Kidney epithelial cell (primary cell): ENCODE measurements at regions not wholly inside any gene's neighbourhood (a gene's known extent, or its start where the extent isn't known, plus 50 kb on each side); places are given as distances from the start of the nearest gene placed in this dataset.
"Not testable (repeated sequence)": the region's sequence is repeated elsewhere in the genome, so short reads cannot be mapped to it uniquely, and the experiment has no call there.

Experiments
- DNase-seq: peaks from one replicate; pipeline ENCODE4 v3.0.0-alpha.2; 2010; ENCODE audit warnings: low read depth
- H3K27me3 ChIP-seq: 2 replicates; pipeline ENCODE4 v1.6.0; 2011; ENCODE audit warnings: low read length; ENCODE audit not compliant: control insufficient read depth, insufficient read depth
- H3K36me3 ChIP-seq: 2 replicates; pipeline ENCODE4 v1.5.1; 2011; ENCODE audit warnings: low read length; ENCODE audit not compliant: control insufficient read depth, insufficient read depth
- H3K4me3 ChIP-seq: 2 replicates; pipeline ENCODE4 v1.5.1; 2011; ENCODE audit warnings: low read depth, mild to moderate bottlenecking, control low read depth, low read length
- CTCF ChIP-seq: IDR thresholded peaks from 2 replicates; pipeline ENCODE4 v1.5.1; 2011; ENCODE audit warnings: mild to moderate bottlenecking, moderate library complexity, low read length, control low read depth, inconsistent platforms; ENCODE audit not compliant: insufficient read depth, poor library complexity, severe bottlenecking

- TF ChIP-seq CTCF = no peak
- Histone ChIP-seq H3K27me3 (no peaks in the 10 kb centered on the region), H3K4me3 (no peak overlapping the region), H3K36me3 (no peaks in the 10 kb centered on the region)
- peak; percentile 49 for DNase-seq
Observed at GRCh38 chr12:83573671-83574070, 887.0 kb downstream of the TMTC2 start.

GRCh38 chr12:83559650-83560049, 872.9 kb downstream of the TMTC2 start:
- no peaks in the 10 kb centered on the region for H3K36me3 ChIP-seq
- no peak overlapping the region for H3K4me3 ChIP-seq
- TF ChIP-seq CTCF = no peak
- no peaks in the 10 kb centered on the region for H3K27me3 ChIP-seq
- DNase-seq = no peak

- not testable (repeated sequence) for DNase-seq, H3K27me3 ChIP-seq, H3K4me3 ChIP-seq, H3K36me3 ChIP-seq
Observed at GRCh38 chr12:83556040-83556439, 869.3 kb downstream of the TMTC2 start.

GRCh38 chr12:83541446-83541845, 854.7 kb downstream of the TMTC2 start:
- Histone ChIP-seq H3K36me3 (no peaks in the 10 kb centered on the region), H3K4me3 (no peak overlapping the region), H3K27me3 (no peaks in the 10 kb centered on the region)
- TF ChIP-seq CTCF = no peak
- DNase-seq = no peak

GRCh38 chr12:83538361-83538965, 851.8 kb downstream of the TMTC2 start:
- Histone ChIP-seq H3K36me3 (no peaks in the 10 kb centered on the region), H3K27me3 (no peaks in the 10 kb centered on the region), H3K4me3 (no peak overlapping the region)
- no peak for DNase-seq
- TF ChIP-seq CTCF = no peak

- TF ChIP-seq CTCF = no peak
- Histone ChIP-seq H3K4me3 (no peak overlapping the region), H3K27me3 (no peaks in the 10 kb centered on the region), H3K36me3 (no peaks in the 10 kb centered on the region)
- DNase-seq = no peak
Observed at GRCh38 chr12:83537428-83538053, 850.8 kb downstream of the TMTC2 start.
